Neuronal stem cell (in vitro differentiated cells): ENCODE measurements at regions not wholly inside any gene's neighbourhood (a gene's known extent, or its start where the extent isn't known, plus 50 kb on each side); places are given as distances from the start of the nearest gene placed in this dataset.
"Not testable (repeated sequence)": the region's sequence is repeated elsewhere in the genome, so short reads cannot be mapped to it uniquely, and the experiment has no call there.

ENCODE experiments used
- DNase-seq: peaks from one replicate; pipeline ENCODE4 v3.0.0-alpha.2; 2013; ENCODE audit warnings: low spot score
- H2AFZ ChIP-seq: one replicate; pipeline ENCODE4 v1.6.1; 2013; ENCODE audit warnings: mild to moderate bottlenecking, low read length, inconsistent platforms
- H2AK5ac ChIP-seq: 2 replicates; pipeline ENCODE4 v1.6.1; 2013; ENCODE audit warnings: low read depth, mild to moderate bottlenecking, inconsistent platforms, low read length, moderate library complexity, mixed read lengths
- H2BK120ac ChIP-seq: 2 replicates; pipeline ENCODE4 v1.6.1; 2013; ENCODE audit warnings: low read depth, mild to moderate bottlenecking, inconsistent platforms, low read length, moderate library complexity, mixed read lengths
- H2BK12ac ChIP-seq: one replicate; pipeline ENCODE4 v1.6.1; 2013; ENCODE audit warnings: low read length, inconsistent platforms
- H2BK15ac ChIP-seq: 2 replicates; pipeline ENCODE4 v1.6.1; 2013; ENCODE audit warnings: mild to moderate bottlenecking, low read length, inconsistent platforms, mixed read lengths
- H2BK5ac ChIP-seq: one replicate; pipeline ENCODE4 v1.6.1; 2013; ENCODE audit warnings: inconsistent platforms, mild to moderate bottlenecking, low read length, moderate library complexity
- H3K14ac ChIP-seq: one replicate; pipeline ENCODE4 v1.6.1; 2013; ENCODE audit warnings: low read length, inconsistent platforms
- H3K18ac ChIP-seq: 2 replicates; pipeline ENCODE4 v1.6.1; 2013; ENCODE audit warnings: low read length, inconsistent platforms
- H3K23ac ChIP-seq: 2 replicates; pipeline ENCODE4 v1.6.1; 2013; ENCODE audit warnings: low read depth, mild to moderate bottlenecking, mixed read lengths, low read length, inconsistent platforms; ENCODE audit not compliant: poor library complexity
- H3K27ac ChIP-seq: replicated peaks from 3 replicates; pipeline ENCODE4 v1.5.1; 2013; ENCODE audit warnings: low read length, inconsistent platforms
- H3K27me3 ChIP-seq, 3 experiments: 2 replicates each; pipeline ENCODE4 v1.6.1; 2013; ENCODE audit warnings: low read length in 3 of 3, mild to moderate bottlenecking in 2 of 3, inconsistent platforms in 1 of 3, low read depth in 1 of 3, mixed read lengths in 1 of 3, moderate library complexity in 1 of 3; ENCODE audit not compliant: control insufficient read depth in 3 of 3, insufficient read depth in 3 of 3
- H3K36me3 ChIP-seq, 2 donors: replicated peaks in 1 of 2; 2 replicates each; pipeline ENCODE4 v1.6.1; 2013; ENCODE audit warnings: low read length in 2 of 2; ENCODE audit not compliant: control insufficient read depth in 2 of 2, insufficient read depth in 2 of 2
- H3K4ac ChIP-seq: 2 replicates; pipeline ENCODE4 v1.6.1; 2013; ENCODE audit warnings: inconsistent platforms, mild to moderate bottlenecking, low read length, moderate library complexity
- H3K4me1 ChIP-seq, 2 donors: 1 replicate in 1 of 2; 2 replicates in 1 of 2; pipeline ENCODE4 v1.6.1; 2013; ENCODE audit warnings: low read length in 2 of 2, low read depth in 1 of 2; ENCODE audit not compliant: control insufficient read depth in 2 of 2, insufficient read depth in 1 of 2
- H3K4me2 ChIP-seq: one replicate; pipeline ENCODE4 v1.6.1; 2013; ENCODE audit warnings: mild to moderate bottlenecking, low read length, inconsistent platforms; ENCODE audit not compliant: insufficient read depth, poor library complexity, severe bottlenecking
- H3K4me3 ChIP-seq, 2 donors: 2 replicates each; pipeline ENCODE4 v1.5.1; 2013; ENCODE audit warnings: low read length in 2 of 2, mild to moderate bottlenecking in 2 of 2, inconsistent platforms in 1 of 2, moderate library complexity in 1 of 2
- H3K79me1 ChIP-seq: one replicate; pipeline ENCODE4 v1.6.1; 2013; ENCODE audit warnings: low read depth, mild to moderate bottlenecking, inconsistent platforms, low read length, moderate library complexity
- H3K9ac ChIP-seq: one replicate; pipeline ENCODE4 v1.6.1; 2013; ENCODE audit warnings: mild to moderate bottlenecking, low read depth, low read length, inconsistent platforms; ENCODE audit not compliant: poor library complexity
- H3K9me3 ChIP-seq, 2 donors: replicated peaks in 1 of 2; 2 replicates each; pipeline versions ENCODE3 to v1.6.1; 2013; ENCODE audit warnings: low read length in 2 of 2, mild to moderate bottlenecking in 2 of 2, inconsistent platforms in 1 of 2, low read depth in 1 of 2, mixed read lengths in 1 of 2, moderate library complexity in 1 of 2; ENCODE audit not compliant: control insufficient read depth in 2 of 2, insufficient read depth in 1 of 2
- H4K8ac ChIP-seq: one replicate; pipeline ENCODE4 v1.6.1; 2013; ENCODE audit warnings: low read depth, mild to moderate bottlenecking, inconsistent platforms, low read length, moderate library complexity
- H4K91ac ChIP-seq: one replicate; pipeline ENCODE4 v1.6.1; 2013; ENCODE audit warnings: low read length, low read depth, mild to moderate bottlenecking, inconsistent platforms; ENCODE audit not compliant: poor library complexity
- WGBS, 2 donors: extraction: QIAGEN DNeasy Blood & Tissue Kit; methylation state at CpG; one replicate each; pipeline ENCODE4 v1.1.7; 2013; ENCODE audit warnings: missing lambda C conversion rate in 2 of 2, mixed read lengths in 1 of 2; ENCODE audit not compliant: insufficient read length in 2 of 2, insufficient replicate concordance in 1 of 2; ENCODE audit errors: extremely low coverage in 2 of 2; 5-methylcytosine and 5-hydroxymethylcytosine counted together

- H3K9me3 ChIP-seq, H3K36me3 ChIP-seq, H3K4me3 ChIP-seq, H2BK5ac ChIP-seq, H3K4me2 ChIP-seq, H3K4ac ChIP-seq, H4K91ac ChIP-seq, H3K4me1 ChIP-seq, H2BK15ac ChIP-seq, H3K27me3 ChIP-seq, DNase-seq, H3K27ac ChIP-seq, H2AFZ ChIP-seq, H2BK12ac ChIP-seq, H2AK5ac ChIP-seq, H2BK120ac ChIP-seq: not testable (repeated sequence)
- no CpG with 5 or more reads among the region's 6 CpGs for WGBS, 2 donors
- Histone ChIP-seq H3K14ac (peak overlapping the region; percentile 47), H3K23ac (peak overlapping the region; percentile 44), H3K18ac (peak overlapping the region; percentile 51), H4K8ac (peak overlapping the region; percentile 48), H3K9ac (peak overlapping the region; percentile 37), H3K79me1 (peaks cover 26% of the 10 kb centered on the region)
These were observed 154.8 kb downstream of the LIPI start for GRCh38 chr21:14055746-14056515.

DNA sequence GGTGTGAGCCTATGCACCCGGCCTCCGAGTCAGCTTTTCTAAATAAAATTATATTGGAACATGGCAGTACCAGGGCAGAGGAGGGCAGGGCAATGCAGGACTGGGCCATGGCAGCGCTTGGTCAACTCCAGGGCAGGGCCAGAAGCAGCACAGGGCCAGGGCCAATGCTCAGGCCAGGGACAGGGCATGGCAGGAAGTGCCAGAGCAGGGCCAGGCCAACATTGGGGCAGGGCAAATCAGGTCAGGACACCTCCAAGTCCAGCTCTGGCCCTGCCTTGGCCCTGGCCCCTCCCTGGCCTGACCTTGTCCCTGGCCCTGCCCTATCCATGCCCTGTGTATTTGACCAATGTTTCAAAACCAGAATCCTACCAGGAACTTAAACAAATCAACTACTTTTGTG is 156.1 kb downstream of the LIPI start:
- no peak overlapping the region for H2BK15ac ChIP-seq
- no peaks in the 10 kb centered on the region for H3K27me3 ChIP-seq
- no peak overlapping the region for H3K4me2 ChIP-seq
- no peak overlapping the region for H3K4me3 ChIP-seq
- peaks cover 26% of the 10 kb centered on the region for H3K79me1 ChIP-seq
- H3K23ac ChIP-seq: no peak overlapping the region
- H2AFZ ChIP-seq: no peak overlapping the region
- no peak overlapping the region for H3K4ac ChIP-seq
- DNase-seq: no peak
- H4K91ac ChIP-seq: peak overlapping the region; percentile 72
- no peak overlapping the region for H2AK5ac ChIP-seq
- no peak overlapping the region for H3K18ac ChIP-seq
- H3K36me3 ChIP-seq: no peaks in the 10 kb centered on the region
- no peak overlapping the region for H2BK120ac ChIP-seq
- peaks cover 0 to 2% of the 10 kb centered on the region in 2 donors for H3K4me1 ChIP-seq
- no CpG with 5 or more reads among the region's 3 CpGs for WGBS, 2 donors
- no peak overlapping the region for H4K8ac ChIP-seq
- H3K9me3 ChIP-seq: peaks cover 0 to 2% of the 10 kb centered on the region in 2 donors
- H3K9ac ChIP-seq: no peak overlapping the region
- H3K14ac ChIP-seq: no peak overlapping the region
- no peak overlapping the region for H3K27ac ChIP-seq
- H2BK5ac ChIP-seq: no peak overlapping the region
- no peak overlapping the region for H2BK12ac ChIP-seq

GRCh38 chr21:14050121-14050520 is 160.6 kb downstream of the LIPI start:
- Histone ChIP-seq H4K8ac (no peak overlapping the region), H4K91ac (no peak overlapping the region), H2AFZ (no peak overlapping the region), H3K9me3 (peaks cover 0 to 18% of the 10 kb centered on the region in 2 donors), H3K14ac (no peak overlapping the region), H3K27me3 (no peaks in the 10 kb centered on the region), H2BK5ac (no peak overlapping the region), H2BK15ac (no peak overlapping the region), H3K79me1 (peaks cover 3% of the 10 kb centered on the region), H3K9ac (no peak overlapping the region), H2AK5ac (no peak overlapping the region), H3K27ac (no peak overlapping the region), H3K4me3 (no peak overlapping the region), H3K4me2 (no peak overlapping the region), H3K36me3 (no peaks in the 10 kb centered on the region), H3K4ac (no peak overlapping the region), H2BK120ac (no peak overlapping the region), H2BK12ac (no peak overlapping the region), H3K23ac (no peak overlapping the region), H3K18ac (no peak overlapping the region), H3K4me1 (peaks cover 0 to 2% of the 10 kb centered on the region in 2 donors)
- no peak for DNase-seq
- no CpG with 5 or more reads among the region's 1 CpG for WGBS, 2 donors

GRCh38 chr21:14046401-14046800 is 164.4 kb downstream of the LIPI start:
- Histone ChIP-seq H2AFZ (no peak overlapping the region), H2BK120ac (no peak overlapping the region), H3K4me3 (no peak overlapping the region), H3K79me1 (no peaks in the 10 kb centered on the region), H3K36me3 (peaks cover 0 to 5% of the 10 kb centered on the region in 2 donors), H3K9me3 (peaks cover 0 to 21% of the 10 kb centered on the region in 2 donors), H3K4me1 (peaks cover 0 to 2% of the 10 kb centered on the region in 2 donors), H3K4me2 (no peak overlapping the region), H3K27ac (no peak overlapping the region), H2AK5ac (no peak overlapping the region), H3K23ac (no peak overlapping the region), H2BK12ac (no peak overlapping the region), H2BK5ac (no peak overlapping the region), H4K8ac (no peak overlapping the region), H3K9ac (no peak overlapping the region), H3K4ac (no peak overlapping the region), H4K91ac (no peak overlapping the region), H2BK15ac (no peak overlapping the region), H3K27me3 (no peaks in the 10 kb centered on the region), H3K18ac (no peak overlapping the region), H3K14ac (no peak overlapping the region)
- no peak for DNase-seq
